ENCODE measurements at regions not wholly inside any gene's neighbourhood (a gene's known extent, or its start where the extent isn't known, plus 50 kb on each side); places are given as distances from the start of the nearest gene placed in this dataset.

GRCh38 chr3:130260918-130261317 is 84.6 kb upstream of the COL6A5 start:
- TF ChIP-seq CTCF (IDR thresholded peaks at IDR 0.05) (no peak), POLR2A (IDR thresholded peaks at IDR 0.05) (no peak)
